Neuronal stem cell (in vitro differentiated cells): ENCODE measurements at regions not wholly inside any gene's neighbourhood (a gene's known extent, or its start where the extent isn't known, plus 50 kb on each side); places are given as distances from the start of the nearest gene placed in this dataset.

Experiments
- DNase-seq: peaks from one replicate; pipeline ENCODE4 v3.0.0-alpha.2; 2013; ENCODE audit warnings: low spot score
- H2AFZ ChIP-seq: one replicate; pipeline ENCODE4 v1.6.1; 2013; ENCODE audit warnings: mild to moderate bottlenecking, low read length, inconsistent platforms
- H2AK5ac ChIP-seq: 2 replicates; pipeline ENCODE4 v1.6.1; 2013; ENCODE audit warnings: low read depth, mild to moderate bottlenecking, inconsistent platforms, low read length, moderate library complexity, mixed read lengths
- H2BK120ac ChIP-seq: 2 replicates; pipeline ENCODE4 v1.6.1; 2013; ENCODE audit warnings: low read depth, mild to moderate bottlenecking, inconsistent platforms, low read length, moderate library complexity, mixed read lengths
- H2BK12ac ChIP-seq: one replicate; pipeline ENCODE4 v1.6.1; 2013; ENCODE audit warnings: low read length, inconsistent platforms
- H2BK15ac ChIP-seq: 2 replicates; pipeline ENCODE4 v1.6.1; 2013; ENCODE audit warnings: mild to moderate bottlenecking, low read length, inconsistent platforms, mixed read lengths
- H2BK5ac ChIP-seq: one replicate; pipeline ENCODE4 v1.6.1; 2013; ENCODE audit warnings: inconsistent platforms, mild to moderate bottlenecking, low read length, moderate library complexity
- H3K14ac ChIP-seq: one replicate; pipeline ENCODE4 v1.6.1; 2013; ENCODE audit warnings: low read length, inconsistent platforms
- H3K18ac ChIP-seq: 2 replicates; pipeline ENCODE4 v1.6.1; 2013; ENCODE audit warnings: low read length, inconsistent platforms
- H3K23ac ChIP-seq: 2 replicates; pipeline ENCODE4 v1.6.1; 2013; ENCODE audit warnings: low read depth, mild to moderate bottlenecking, mixed read lengths, low read length, inconsistent platforms; ENCODE audit not compliant: poor library complexity
- H3K27ac ChIP-seq: replicated peaks from 3 replicates; pipeline ENCODE4 v1.5.1; 2013; ENCODE audit warnings: low read length, inconsistent platforms
- H3K27me3 ChIP-seq, 3 experiments: 2 replicates each; pipeline ENCODE4 v1.6.1; 2013; ENCODE audit warnings: low read length in 3 of 3, mild to moderate bottlenecking in 2 of 3, inconsistent platforms in 1 of 3, low read depth in 1 of 3, mixed read lengths in 1 of 3, moderate library complexity in 1 of 3; ENCODE audit not compliant: control insufficient read depth in 3 of 3, insufficient read depth in 3 of 3
- H3K36me3 ChIP-seq, 2 donors: replicated peaks in 1 of 2; 2 replicates each; pipeline ENCODE4 v1.6.1; 2013; ENCODE audit warnings: low read length in 2 of 2; ENCODE audit not compliant: control insufficient read depth in 2 of 2, insufficient read depth in 2 of 2
- H3K4ac ChIP-seq: 2 replicates; pipeline ENCODE4 v1.6.1; 2013; ENCODE audit warnings: inconsistent platforms, mild to moderate bottlenecking, low read length, moderate library complexity
- H3K4me1 ChIP-seq, 2 donors: 1 replicate in 1 of 2; 2 replicates in 1 of 2; pipeline ENCODE4 v1.6.1; 2013; ENCODE audit warnings: low read length in 2 of 2, low read depth in 1 of 2; ENCODE audit not compliant: control insufficient read depth in 2 of 2, insufficient read depth in 1 of 2
- H3K4me2 ChIP-seq: one replicate; pipeline ENCODE4 v1.6.1; 2013; ENCODE audit warnings: mild to moderate bottlenecking, low read length, inconsistent platforms; ENCODE audit not compliant: insufficient read depth, poor library complexity, severe bottlenecking
- H3K4me3 ChIP-seq, 2 donors: 2 replicates each; pipeline ENCODE4 v1.5.1; 2013; ENCODE audit warnings: low read length in 2 of 2, mild to moderate bottlenecking in 2 of 2, inconsistent platforms in 1 of 2, moderate library complexity in 1 of 2
- H3K79me1 ChIP-seq: one replicate; pipeline ENCODE4 v1.6.1; 2013; ENCODE audit warnings: low read depth, mild to moderate bottlenecking, inconsistent platforms, low read length, moderate library complexity
- H3K9ac ChIP-seq: one replicate; pipeline ENCODE4 v1.6.1; 2013; ENCODE audit warnings: mild to moderate bottlenecking, low read depth, low read length, inconsistent platforms; ENCODE audit not compliant: poor library complexity
- H3K9me3 ChIP-seq, 2 donors: replicated peaks in 1 of 2; 2 replicates each; pipeline versions ENCODE3 to v1.6.1; 2013; ENCODE audit warnings: low read length in 2 of 2, mild to moderate bottlenecking in 2 of 2, inconsistent platforms in 1 of 2, low read depth in 1 of 2, mixed read lengths in 1 of 2, moderate library complexity in 1 of 2; ENCODE audit not compliant: control insufficient read depth in 2 of 2, insufficient read depth in 1 of 2
- H4K8ac ChIP-seq: one replicate; pipeline ENCODE4 v1.6.1; 2013; ENCODE audit warnings: low read depth, mild to moderate bottlenecking, inconsistent platforms, low read length, moderate library complexity
- H4K91ac ChIP-seq: one replicate; pipeline ENCODE4 v1.6.1; 2013; ENCODE audit warnings: low read length, low read depth, mild to moderate bottlenecking, inconsistent platforms; ENCODE audit not compliant: poor library complexity
- WGBS, 2 donors: extraction: QIAGEN DNeasy Blood & Tissue Kit; methylation state at CpG; one replicate each; pipeline ENCODE4 v1.1.7; 2013; ENCODE audit warnings: missing lambda C conversion rate in 2 of 2, mixed read lengths in 1 of 2; ENCODE audit not compliant: insufficient read length in 2 of 2, insufficient replicate concordance in 1 of 2; ENCODE audit errors: extremely low coverage in 2 of 2; 5-methylcytosine and 5-hydroxymethylcytosine counted together

DNA sequence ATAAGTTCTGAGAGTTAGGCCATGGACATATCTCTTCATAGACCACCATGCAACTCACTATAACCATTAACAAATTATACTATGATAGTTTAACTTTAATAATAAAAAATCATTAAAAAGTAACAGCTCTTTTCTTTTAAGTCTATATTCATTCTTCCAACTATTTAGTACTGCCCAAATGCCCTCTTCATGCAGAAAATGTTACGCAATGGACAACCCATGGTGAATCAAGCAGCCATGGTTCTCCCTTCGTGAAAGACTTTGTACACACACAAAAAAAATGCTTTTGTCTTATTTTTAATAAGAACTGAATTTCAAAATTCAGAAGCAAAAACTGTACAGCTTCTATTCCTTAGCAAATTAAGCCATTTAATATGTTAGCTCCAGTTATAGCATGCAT lies 401.1 kb downstream of the EFNA5 start:
- Histone ChIP-seq H3K18ac (no peak overlapping the region), H4K8ac (no peak overlapping the region), H3K4me2 (no peak overlapping the region), H2AK5ac (no peak overlapping the region), H3K79me1 (no peaks in the 10 kb centered on the region), H2BK12ac (no peak overlapping the region), H4K91ac (no peak overlapping the region), H3K14ac (no peak overlapping the region), H2AFZ (no peak overlapping the region), H3K27ac (no peak overlapping the region), H2BK120ac (no peak overlapping the region), H3K23ac (no peak overlapping the region), H3K4ac (no peak overlapping the region), H3K9me3 (no peaks in the 10 kb centered on the region), H2BK15ac (no peak overlapping the region), H3K9ac (no peak overlapping the region), H3K4me1 (no peaks in the 10 kb centered on the region), H3K4me3 (no peak overlapping the region), H3K36me3 (no peaks in the 10 kb centered on the region), H2BK5ac (no peak overlapping the region), H3K27me3 (no peaks in the 10 kb centered on the region)
- no CpG with 5 or more reads among the region's 2 CpGs for WGBS, 2 donors
- no peak for DNase-seq

DNA sequence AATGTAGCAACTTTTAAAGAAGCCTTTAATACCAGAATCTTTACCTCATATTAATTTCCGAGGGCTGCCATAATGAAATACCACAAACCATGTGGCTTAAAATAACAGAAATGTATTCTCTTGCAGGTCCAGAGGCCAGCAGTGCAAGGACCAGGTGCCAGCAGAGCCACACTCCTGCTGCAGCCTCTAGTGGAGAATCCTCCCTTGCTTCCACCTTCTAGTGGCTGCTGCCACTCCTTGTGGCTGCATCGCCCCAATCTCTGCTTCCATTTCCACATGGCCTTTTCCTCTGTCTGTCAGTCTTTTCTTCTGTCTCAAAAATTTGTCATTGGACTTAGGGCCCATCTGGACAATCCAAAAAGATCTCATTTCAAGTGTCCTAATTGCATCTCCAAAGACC lies 401.5 kb downstream of the EFNA5 start:
- Histone ChIP-seq H3K79me1 (no peaks in the 10 kb centered on the region), H4K91ac (no peak overlapping the region), H3K14ac (no peak overlapping the region), H3K4ac (no peak overlapping the region), H2BK12ac (no peak overlapping the region), H2BK120ac (no peak overlapping the region), H3K23ac (no peak overlapping the region), H3K18ac (no peak overlapping the region), H3K9ac (no peak overlapping the region), H3K36me3 (no peaks in the 10 kb centered on the region), H2BK5ac (no peak overlapping the region), H3K9me3 (no peaks in the 10 kb centered on the region), H2AFZ (no peak overlapping the region), H3K4me3 (no peak overlapping the region), H3K4me2 (no peak overlapping the region), H2AK5ac (no peak overlapping the region), H3K27ac (no peak overlapping the region), H3K4me1 (no peaks in the 10 kb centered on the region), H2BK15ac (no peak overlapping the region), H3K27me3 (no peaks in the 10 kb centered on the region), H4K8ac (no peak overlapping the region)
- WGBS, 2 donors = no CpG with 5 or more reads among the region's 2 CpGs
- DNase-seq = no peak

DNA sequence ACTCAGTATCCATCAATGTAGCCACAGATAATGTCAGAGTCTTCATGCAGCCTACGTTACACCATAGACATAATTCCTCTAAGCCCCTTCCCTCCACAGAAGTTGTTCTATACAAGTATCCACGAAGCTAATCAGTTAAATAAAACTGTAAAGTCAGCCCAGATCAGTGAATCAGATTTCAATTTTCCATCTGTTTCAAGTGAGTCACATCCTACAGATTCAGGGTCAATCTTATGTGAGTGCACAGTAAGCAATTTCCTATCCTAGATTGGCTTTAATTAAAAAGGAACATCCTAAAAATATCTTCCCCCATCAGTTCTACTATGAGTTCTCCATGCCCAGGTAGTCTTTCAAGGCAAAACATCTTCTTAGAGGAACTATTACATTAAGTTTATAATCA lies 402.5 kb downstream of the EFNA5 start:
- no peak overlapping the region for H3K4ac ChIP-seq
- no peak for DNase-seq
- H3K18ac ChIP-seq = no peak overlapping the region
- H2BK12ac ChIP-seq = no peak overlapping the region
- no peak overlapping the region for H3K4me2 ChIP-seq
- H2BK15ac ChIP-seq = no peak overlapping the region
- no peaks in the 10 kb centered on the region for H3K36me3 ChIP-seq
- no peak overlapping the region for H3K23ac ChIP-seq
- H3K27me3 ChIP-seq = no peaks in the 10 kb centered on the region
- H2AFZ ChIP-seq = no peak overlapping the region
- H3K27ac ChIP-seq = no peak overlapping the region
- no peak overlapping the region for H4K8ac ChIP-seq
- H3K4me3 ChIP-seq = no peak overlapping the region
- H2BK5ac ChIP-seq = no peak overlapping the region
- no peaks in the 10 kb centered on the region for H3K9me3 ChIP-seq
- H2BK120ac ChIP-seq = no peak overlapping the region
- no peaks in the 10 kb centered on the region for H3K79me1 ChIP-seq
- no peak overlapping the region for H3K14ac ChIP-seq
- no peak overlapping the region for H2AK5ac ChIP-seq
- H3K4me1 ChIP-seq = no peaks in the 10 kb centered on the region
- no peak overlapping the region for H4K91ac ChIP-seq
- no CpG with 5 or more reads among the region's 2 CpGs for WGBS, 2 donors
- H3K9ac ChIP-seq = no peak overlapping the region

DNA sequence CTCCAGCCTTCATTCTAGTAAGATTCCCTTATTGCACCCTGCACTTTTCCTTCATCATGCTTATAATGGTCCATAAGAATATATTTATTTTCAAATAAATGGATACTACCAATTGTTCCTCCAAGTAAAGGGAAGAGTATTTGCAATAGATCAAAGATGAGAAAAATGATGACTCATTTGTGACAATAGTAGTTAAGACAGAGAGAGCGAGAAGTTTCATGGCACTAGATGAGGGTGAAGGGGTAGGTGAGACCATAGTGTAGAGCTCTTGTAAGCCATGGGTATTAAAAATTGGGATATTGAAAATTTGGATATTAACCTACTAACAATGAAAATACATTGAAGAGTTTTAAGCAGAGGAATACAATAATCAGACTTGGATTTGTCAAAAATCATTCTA lies 404.6 kb downstream of the EFNA5 start:
- no peak overlapping the region for H3K23ac ChIP-seq
- H3K18ac ChIP-seq = no peak overlapping the region
- H4K8ac ChIP-seq = no peak overlapping the region
- H3K27me3 ChIP-seq = no peaks in the 10 kb centered on the region
- no peak overlapping the region for H3K27ac ChIP-seq
- no peak overlapping the region for H2BK12ac ChIP-seq
- no CpG with 5 or more reads among the region's 1 CpG for WGBS, 2 donors
- no peak overlapping the region for H3K4ac ChIP-seq
- peaks cover 0 to 3% of the 10 kb centered on the region in 2 donors for H3K9me3 ChIP-seq
- no peaks in the 10 kb centered on the region for H3K36me3 ChIP-seq
- no peak overlapping the region for H3K4me2 ChIP-seq
- H3K4me1 ChIP-seq = no peaks in the 10 kb centered on the region
- H4K91ac ChIP-seq = no peak overlapping the region
- H3K79me1 ChIP-seq = no peaks in the 10 kb centered on the region
- H2BK5ac ChIP-seq = no peak overlapping the region
- DNase-seq = no peak
- no peak overlapping the region for H2AK5ac ChIP-seq
- H3K4me3 ChIP-seq = no peak overlapping the region
- H3K9ac ChIP-seq = no peak overlapping the region
- H3K14ac ChIP-seq = no peak overlapping the region
- H2BK15ac ChIP-seq = no peak overlapping the region
- H2BK120ac ChIP-seq = no peak overlapping the region
- no peak overlapping the region for H2AFZ ChIP-seq
